ENCODE measurements at regions not wholly inside any gene's neighbourhood (a gene's known extent, or its start where the extent isn't known, plus 50 kb on each side); places are given as distances from the start of the nearest gene placed in this dataset.
"Not testable (repeated sequence)": the region's sequence is repeated elsewhere in the genome, so short reads cannot be mapped to it uniquely, and the experiment has no call there.

DNA sequence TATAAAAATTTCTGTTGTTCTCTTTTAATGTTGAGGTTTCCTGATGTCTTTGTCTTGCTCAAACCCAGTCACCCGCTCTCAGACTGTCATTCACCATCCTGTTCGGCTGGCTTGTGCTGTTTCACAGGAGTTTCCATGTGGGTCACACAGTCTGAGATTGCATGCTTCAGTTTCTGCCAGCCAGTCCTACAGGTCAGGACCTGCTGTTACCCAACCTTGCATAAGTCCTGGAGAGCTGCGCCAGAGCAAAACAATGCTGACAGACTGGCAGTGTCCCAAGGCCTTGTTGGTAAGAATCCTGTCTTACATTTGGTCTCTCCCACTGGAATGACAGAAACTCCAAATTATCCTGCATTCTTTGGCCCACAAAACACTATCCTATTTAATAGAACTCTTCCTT lies 340.0 kb upstream of the SLITRK5 start:
- Histone ChIP-seq H3K4me3 (no peak overlapping the region), H3K27me3 (ENCODE audit: control insufficient read depth in 3 of 3, insufficient read depth in 3 of 3, low read length in 2 of 3) (no peaks in the 10 kb centered on the region), H3K4me1 (ENCODE audit: control insufficient read depth in 5 of 5, insufficient read depth in 5 of 5, low read length in 5 of 5) (no peaks in the 10 kb centered on the region), H3K9ac (ENCODE audit: insufficient read depth in 1 of 2, low read length in 2 of 2) (no peak overlapping the region), H3K9me3 (ENCODE audit: control insufficient read depth in 4 of 4, insufficient read depth in 3 of 4, low read length in 3 of 4) (peaks cover 0 to 5% (median 0%) of the 10 kb centered on the region in 4 donors), H3K27ac (ENCODE audit: low read depth in 1 of 2, low read length in 1 of 2) (no peak overlapping the region), H3K36me3 (ENCODE audit: control insufficient read depth in 4 of 4, insufficient read depth in 4 of 4, low read length in 4 of 4) (no peaks in the 10 kb centered on the region)
- DNase-seq (peak in 2 of 3 donors; percentile 4 to 21), ATAC-seq (ENCODE audit: insufficient read depth, low FRiP score) (no peak)
- TF ChIP-seq CTCF (IDR thresholded peaks at IDR 0.05; ENCODE audit: control extremely low read depth, extremely low read depth): no peak
- 51 to 52% methylated on average over 3 of the region's 3 CpGs for WGBS, 2 donors

DNA sequence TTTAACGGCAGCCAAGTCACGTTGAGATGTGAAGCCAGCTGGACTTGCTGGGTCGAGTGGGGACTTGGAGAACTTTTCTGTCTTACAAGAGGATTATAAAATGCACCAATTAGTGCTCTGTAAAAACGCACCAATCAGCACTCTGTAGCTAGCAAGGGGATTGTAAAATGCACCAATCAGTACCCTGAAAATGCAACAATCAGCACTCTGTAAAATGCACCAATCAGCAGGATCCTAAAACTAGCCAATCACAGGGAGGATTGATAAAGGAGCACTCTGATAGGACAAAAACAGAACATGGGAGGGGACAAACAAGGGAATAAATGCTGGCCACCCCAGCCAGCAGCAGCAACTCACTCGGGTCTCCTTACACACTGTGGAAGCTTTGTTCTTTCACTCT lies 337.6 kb upstream of the SLITRK5 start:
- H3K4me1 ChIP-seq (ENCODE audit: control insufficient read depth in 5 of 5, insufficient read depth in 5 of 5, low read length in 5 of 5): no peaks in the 10 kb centered on the region
- H3K36me3 ChIP-seq (ENCODE audit: control insufficient read depth in 4 of 4, insufficient read depth in 4 of 4, low read length in 4 of 4): no peaks in the 10 kb centered on the region
- H3K27ac ChIP-seq (ENCODE audit: low read depth in 1 of 2, low read length in 1 of 2): no peak overlapping the region
- peaks cover 0 to 5% (median 0%) of the 10 kb centered on the region in 4 donors for H3K9me3 ChIP-seq (ENCODE audit: control insufficient read depth in 4 of 4, insufficient read depth in 3 of 4, low read length in 3 of 4)
- no peak overlapping the region for H3K9ac ChIP-seq (ENCODE audit: insufficient read depth in 1 of 2, low read length in 2 of 2)
- WGBS, 2 donors: 83 to 84% methylated on average over 5 of the region's 5 CpGs
- H3K4me3 ChIP-seq: no peak overlapping the region
- no peaks in the 10 kb centered on the region for H3K27me3 ChIP-seq (ENCODE audit: control insufficient read depth in 3 of 3, insufficient read depth in 3 of 3, low read length in 2 of 3)
- TF ChIP-seq CTCF (IDR thresholded peaks at IDR 0.05; ENCODE audit: control extremely low read depth, extremely low read depth): no peak
- ATAC-seq (ENCODE audit: insufficient read depth, low FRiP score): no peak
- no peak for DNase-seq

- H3K4me3 ChIP-seq: no peak overlapping the region
- 94 to 95% methylated on average over 8 of the region's 8 CpGs for WGBS, 2 donors
- H3K9me3 ChIP-seq (ENCODE audit: control insufficient read depth in 4 of 4, insufficient read depth in 3 of 4, low read length in 3 of 4): peaks cover 0 to 5% (median 0%) of the 10 kb centered on the region in 4 donors
- H3K9ac ChIP-seq (ENCODE audit: insufficient read depth in 1 of 2, low read length in 2 of 2): no peak overlapping the region
- H3K27ac ChIP-seq (ENCODE audit: low read depth in 1 of 2, low read length in 1 of 2): no peak overlapping the region
- no peaks in the 10 kb centered on the region for H3K36me3 ChIP-seq (ENCODE audit: control insufficient read depth in 4 of 4, insufficient read depth in 4 of 4, low read length in 4 of 4)
- no peaks in the 10 kb centered on the region for H3K4me1 ChIP-seq (ENCODE audit: control insufficient read depth in 5 of 5, insufficient read depth in 5 of 5, low read length in 5 of 5)
- DNase-seq (no peak), ATAC-seq (ENCODE audit: insufficient read depth, low FRiP score) (no peak)
- no peak for TF ChIP-seq CTCF (IDR thresholded peaks at IDR 0.05; ENCODE audit: control extremely low read depth, extremely low read depth)
- no peaks in the 10 kb centered on the region for H3K27me3 ChIP-seq (ENCODE audit: control insufficient read depth in 3 of 3, insufficient read depth in 3 of 3, low read length in 2 of 3)
Measured at GRCh38 chr13:87334176-87334575, 337.0 kb upstream of the SLITRK5 start.

DNA sequence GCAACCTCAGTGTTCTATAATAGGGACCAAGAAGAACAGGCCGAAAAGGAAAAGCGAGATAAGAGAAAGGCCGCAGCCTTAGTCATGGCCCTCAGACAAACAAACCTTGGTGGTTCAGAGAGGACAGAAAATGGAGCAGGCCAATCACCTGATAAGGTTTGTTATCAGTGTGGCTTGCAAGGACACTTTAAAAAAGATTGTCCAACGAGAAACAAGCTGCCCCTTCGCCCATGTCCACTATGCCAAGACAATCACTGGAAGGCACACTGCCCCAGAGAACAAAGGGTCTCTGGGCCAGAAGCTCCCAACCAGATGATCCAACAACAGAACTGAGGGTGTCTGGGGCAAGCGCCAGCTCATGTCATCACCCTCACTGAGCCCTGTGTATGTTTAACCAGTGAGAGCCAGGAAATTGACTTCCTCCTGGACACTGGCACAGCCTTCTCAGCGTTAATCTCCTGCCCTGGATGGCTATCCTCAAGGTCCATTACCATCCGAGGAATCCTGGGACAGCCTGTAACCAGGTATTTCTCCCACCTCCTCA lies 334.8 kb upstream of the SLITRK5 start:
- DNase-seq; H3K36me3 ChIP-seq (ENCODE audit: control insufficient read depth in 4 of 4, insufficient read depth in 4 of 4, low read length in 4 of 4); H3K9me3 ChIP-seq (ENCODE audit: control insufficient read depth in 4 of 4, insufficient read depth in 3 of 4, low read length in 3 of 4); ATAC-seq (ENCODE audit: insufficient read depth, low FRiP score); H3K27ac ChIP-seq (ENCODE audit: low read depth in 1 of 2, low read length in 1 of 2); H3K4me3 ChIP-seq; H3K27me3 ChIP-seq (ENCODE audit: control insufficient read depth in 3 of 3, insufficient read depth in 3 of 3, low read length in 2 of 3); H3K4me1 ChIP-seq (ENCODE audit: control insufficient read depth in 5 of 5, insufficient read depth in 5 of 5, low read length in 5 of 5); H3K9ac ChIP-seq (ENCODE audit: insufficient read depth in 1 of 2, low read length in 2 of 2): not testable (repeated sequence)
- WGBS, 2 donors: 79 to 81% methylated on average over 8 of the region's 8 CpGs
